WI38 (cell line): ENCODE measurements at regions not wholly inside any gene's neighbourhood (a gene's known extent, or its start where the extent isn't known, plus 50 kb on each side); places are given as distances from the start of the nearest gene placed in this dataset.

Experiments used
- H3K4me3 ChIP-seq: 2 replicates; pipeline ENCODE4 v1.5.1; 2011; ENCODE audit warnings: low read depth, mild to moderate bottlenecking, control low read depth, low read length
- CTCF ChIP-seq: IDR thresholded peaks from 2 replicates; pipeline ENCODE4 v1.5.1; 2012; ENCODE audit warnings: low read depth, mild to moderate bottlenecking, control low read depth, low read length

GRCh38 chr7:145224775-145225174 is 388.9 kb upstream of the TPK1 start:
- H3K4me3 ChIP-seq = no peak overlapping the region
- TF ChIP-seq CTCF = no peak

GRCh38 chr7:145219461-145219860 is 383.6 kb upstream of the TPK1 start:
- no peak overlapping the region for H3K4me3 ChIP-seq
- no peak for TF ChIP-seq CTCF

- no peak for TF ChIP-seq CTCF
- H3K4me3 ChIP-seq = no peak overlapping the region
These were observed 381.0 kb upstream of the TPK1 start for GRCh38 chr7:145216866-145217265.

GRCh38 chr7:145212050-145212449 is 376.2 kb upstream of the TPK1 start:
- no peak for TF ChIP-seq CTCF

GRCh38 chr7:145211211-145211610 is 375.4 kb upstream of the TPK1 start:
- H3K4me3 ChIP-seq = no peak overlapping the region
- TF ChIP-seq CTCF = no peak

More at GRCh38 chr7:145212050-145212449, 376.2 kb upstream of the TPK1 start:
- H3K4me3 ChIP-seq = no peak overlapping the region

GRCh38 chr7:145193951-145194350 is 358.1 kb upstream of the TPK1 start:
- H3K4me3 ChIP-seq = no peak overlapping the region
- no peak for TF ChIP-seq CTCF

GRCh38 chr7:145184956-145185355 is 349.1 kb upstream of the TPK1 start:
- H3K4me3 ChIP-seq = no peak overlapping the region
- no peak for TF ChIP-seq CTCF
